ENCODE measurements at regions not wholly inside any gene's neighbourhood (a gene's known extent, or its start where the extent isn't known, plus 50 kb on each side); places are given as distances from the start of the nearest gene placed in this dataset.

- no peak for DNase-seq
These were observed 97.1 kb upstream of the CELF4 start for GRCh38 chr18:37662546-37663339.

GRCh38 chr18:37662099-37662498, 96.5 kb upstream of the CELF4 start:
- no peak for DNase-seq

- no peak for DNase-seq
These were observed 95.9 kb upstream of the CELF4 start for GRCh38 chr18:37661478-37661877.

- DNase-seq: no peak
These were observed 95.5 kb upstream of the CELF4 start for GRCh38 chr18:37661061-37661460.

GRCh38 chr18:37660658-37661057, 95.1 kb upstream of the CELF4 start:
- no peak for DNase-seq

- DNase-seq: no peak
These were observed 94.3 kb upstream of the CELF4 start for GRCh38 chr18:37659906-37660305.

- no peak for DNase-seq
These were observed 93.3 kb upstream of the CELF4 start for GRCh38 chr18:37658894-37659293.

GRCh38 chr18:37657493-37657892, 91.9 kb upstream of the CELF4 start:
- DNase-seq: no peak

- no peak for DNase-seq
These were observed 89.3 kb upstream of the CELF4 start for GRCh38 chr18:37654731-37655369.

- no peak for DNase-seq
These were observed 88.4 kb upstream of the CELF4 start for GRCh38 chr18:37654034-37654433.

- no peak for DNase-seq
These were observed 88.0 kb upstream of the CELF4 start for GRCh38 chr18:37653618-37654017.

- no peak for DNase-seq
These were observed 84.3 kb upstream of the CELF4 start for GRCh38 chr18:37649930-37650329.

GRCh38 chr18:37649416-37649815, 83.8 kb upstream of the CELF4 start:
- no peak for DNase-seq

GRCh38 chr18:37641573-37641972, 76.0 kb upstream of the CELF4 start:
- no peak for DNase-seq

GRCh38 chr18:37640504-37640903, 74.9 kb upstream of the CELF4 start:
- no peak for DNase-seq

GRCh38 chr18:37639846-37640245, 74.2 kb upstream of the CELF4 start:
- DNase-seq: no peak

GRCh38 chr18:37637478-37637850, 71.9 kb upstream of the CELF4 start:
- DNase-seq: no peak

GRCh38 chr18:37636831-37637477, 71.4 kb upstream of the CELF4 start:
- DNase-seq: no peak

- no peak for DNase-seq
These were observed 68.9 kb upstream of the CELF4 start for GRCh38 chr18:37634516-37634915.

- no peak for DNase-seq
These were observed 65.8 kb upstream of the CELF4 start for GRCh38 chr18:37631422-37631821.

GRCh38 chr18:37630334-37630733, 64.7 kb upstream of the CELF4 start:
- no peak for DNase-seq

GRCh38 chr18:37628470-37629220, 63.0 kb upstream of the CELF4 start:
- DNase-seq: no peak

- DNase-seq: no peak
These were observed 58.7 kb upstream of the CELF4 start for GRCh38 chr18:37624318-37624717.

All from NCI-H187 (cell line).